Ishikawa (cell line): ENCODE measurements at regions not wholly inside any gene's neighbourhood (a gene's known extent, or its start where the extent isn't known, plus 50 kb on each side); places are given as distances from the start of the nearest gene placed in this dataset.

ENCODE experiments used
- FOXM1 ChIP-seq: IDR thresholded peaks from 2 replicates; pipeline ENCODE4 v1.6.1; 2012; ENCODE audit warnings: low read depth, borderline replicate concordance
- MAX ChIP-seq: IDR thresholded peaks from 2 replicates; pipeline ENCODE4 v1.6.1; 2012
- RAD21 ChIP-seq: IDR thresholded peaks from 2 replicates; pipeline ENCODE4 v1.6.1; 2012; ENCODE audit warnings: low read depth
- REST ChIP-seq: IDR thresholded peaks from 2 replicates; pipeline ENCODE4 v1.6.1; 2012; ENCODE audit warnings: low read depth, mild to moderate bottlenecking
- TAF1 ChIP-seq: IDR thresholded peaks from 2 replicates; pipeline ENCODE4 v1.6.1; 2012; ENCODE audit warnings: low read depth, mild to moderate bottlenecking
- TCF12 ChIP-seq: IDR thresholded peaks from 2 replicates; pipeline ENCODE4 v1.6.1; 2012; ENCODE audit warnings: low read depth
- TEAD4 ChIP-seq: IDR thresholded peaks from 2 replicates; pipeline ENCODE4 v1.6.1; 2012
- YY1 ChIP-seq: IDR thresholded peaks from 2 replicates; pipeline ENCODE4 v1.6.1; 2012; ENCODE audit warnings: low read depth

GRCh38 chr3:86175051-86175536 lies 815.9 kb downstream of the VGLL3 start:
- TF ChIP-seq TCF12 (no peak), FOXM1 (no peak), REST (no peak), TAF1 (no peak), YY1 (no peak), TEAD4 (no peak), RAD21 (no peak), MAX (no peak)
